Hepatocyte (in vitro differentiated cells): ENCODE measurements at regions not wholly inside any gene's neighbourhood (a gene's known extent, or its start where the extent isn't known, plus 50 kb on each side); places are given as distances from the start of the nearest gene placed in this dataset.

Experiments used
- DNase-seq: peaks from one replicate; pipeline ENCODE4 v3.0.0-alpha.2; 2016; ENCODE audit warnings: low spot score
- H2AFZ ChIP-seq: fragments of 200-600 bp; sonication (generic); 2 replicates; pipeline ENCODE4 v1.6.0; 2016; ENCODE audit warnings: antibody characterized with exemption, mild to moderate bottlenecking
- H3K27ac ChIP-seq: fragments of 200-600 bp; sonication (generic); 2 replicates; pipeline ENCODE4 v1.5.1; 2016; ENCODE audit warnings: mild to moderate bottlenecking
- H3K27me3 ChIP-seq: fragments of 200-600 bp; sonication (generic); 2 replicates; pipeline ENCODE4 v1.6.1; 2016
- H3K36me3 ChIP-seq: fragments of 200-600 bp; sonication (generic); replicated peaks from 2 replicates; pipeline ENCODE4 v1.5.1; 2016; ENCODE audit warnings: low read depth; ENCODE audit not compliant: insufficient read depth
- H3K4me1 ChIP-seq: fragments of 200-600 bp; sonication (generic); 2 replicates; pipeline ENCODE4 v1.5.1; 2016; ENCODE audit warnings: mild to moderate bottlenecking, moderate library complexity; ENCODE audit not compliant: insufficient read depth
- H3K4me2 ChIP-seq: fragments of 200-600 bp; sonication (generic); 2 replicates; pipeline ENCODE4 v1.6.0; 2016
- H3K4me3 ChIP-seq: fragments of 200-600 bp; sonication (generic); 2 replicates; pipeline ENCODE4 v1.5.1; 2016; ENCODE audit warnings: mild to moderate bottlenecking
- H3K79me2 ChIP-seq: fragments of 200-600 bp; sonication (generic); 2 replicates; pipeline ENCODE4 v1.6.0; 2017; ENCODE audit warnings: mild to moderate bottlenecking
- H3K9me2 ChIP-seq: fragments of 200-600 bp; sonication (generic); replicated peaks from 2 replicates; pipeline ENCODE4 v1.6.0; 2017; ENCODE audit warnings: mild to moderate bottlenecking; ENCODE audit not compliant: insufficient read depth
- H3K9me3 ChIP-seq: fragments of 200-600 bp; sonication (generic); 2 replicates; pipeline ENCODE4 v1.5.1; 2016; ENCODE audit warnings: low read depth, mild to moderate bottlenecking
- H4K20me1 ChIP-seq: fragments of 200-600 bp; sonication (generic); 2 replicates; pipeline ENCODE4 v1.6.0; 2016; ENCODE audit warnings: mild to moderate bottlenecking; ENCODE audit not compliant: insufficient read depth, poor library complexity, severe bottlenecking
- EZH2 ChIP-seq: fragments of 200-600 bp; sonication (generic); IDR thresholded peaks from 2 replicates; pipeline ENCODE4 v1.6.1; 2016; ENCODE audit warnings: antibody characterized with exemption, mild to moderate bottlenecking, borderline replicate concordance
- EZH2phosphoT487 ChIP-seq: fragments of 200-600 bp; sonication (generic); IDR thresholded peaks from one replicate; pipeline ENCODE4 v1.6.1; 2018; ENCODE audit warnings: antibody characterized with exemption, mild to moderate bottlenecking, low read depth, moderate library complexity; ENCODE audit not compliant: unreplicated experiment, severe bottlenecking
- WGBS: methylation state at CpG from one replicate; pipeline ENCODE4 v1.1.6; 2016; ENCODE audit warnings: low lambda C conversion rate; ENCODE audit errors: missing lambda C conversion rate; 5-methylcytosine and 5-hydroxymethylcytosine counted together
- TF ChIP-seq, protein P1 (sequence below): fragments of 200-600 bp; sonication (generic); IDR thresholded peaks from 2 replicates; pipeline ENCODE4 v1.5.1; 2016; ENCODE audit warnings: antibody characterized with exemption, mild to moderate bottlenecking; ENCODE audit not compliant: poor library complexity

DNA sequence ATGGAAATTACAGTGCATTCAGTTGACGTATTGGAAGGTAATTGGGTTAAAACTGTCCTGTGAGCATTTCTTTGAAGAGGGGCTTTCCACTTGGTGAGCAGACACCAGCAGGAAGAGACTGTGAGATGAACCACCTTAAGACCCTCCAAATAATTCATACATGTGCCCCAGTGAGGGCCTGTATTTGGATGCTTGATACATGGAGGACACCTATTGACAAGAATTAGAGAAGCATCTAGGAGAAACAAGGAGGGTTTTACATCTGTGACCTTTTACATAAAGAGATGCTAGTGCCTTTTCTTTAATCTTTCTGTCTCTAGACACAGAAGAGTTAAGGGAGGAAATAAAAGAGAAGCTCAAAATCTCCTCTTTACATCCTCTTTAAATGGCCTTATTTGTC is 1115.3 kb upstream of the IGFBP7 start:
- no peak for DNase-seq
- H2AFZ ChIP-seq, result no peak overlapping the region
- H3K4me1 ChIP-seq, result no peaks in the 10 kb centered on the region
- H3K9me2 ChIP-seq, result no peaks in the 10 kb centered on the region
- H3K79me2 ChIP-seq, result no peaks in the 10 kb centered on the region
- no peak overlapping the region for H3K27ac ChIP-seq
- no peaks in the 10 kb centered on the region for H3K27me3 ChIP-seq
- no peak for TF ChIP-seq EZH2phosphoT487
- no peak for TF ChIP-seq EZH2
- TF ChIP-seq, protein P1, sequence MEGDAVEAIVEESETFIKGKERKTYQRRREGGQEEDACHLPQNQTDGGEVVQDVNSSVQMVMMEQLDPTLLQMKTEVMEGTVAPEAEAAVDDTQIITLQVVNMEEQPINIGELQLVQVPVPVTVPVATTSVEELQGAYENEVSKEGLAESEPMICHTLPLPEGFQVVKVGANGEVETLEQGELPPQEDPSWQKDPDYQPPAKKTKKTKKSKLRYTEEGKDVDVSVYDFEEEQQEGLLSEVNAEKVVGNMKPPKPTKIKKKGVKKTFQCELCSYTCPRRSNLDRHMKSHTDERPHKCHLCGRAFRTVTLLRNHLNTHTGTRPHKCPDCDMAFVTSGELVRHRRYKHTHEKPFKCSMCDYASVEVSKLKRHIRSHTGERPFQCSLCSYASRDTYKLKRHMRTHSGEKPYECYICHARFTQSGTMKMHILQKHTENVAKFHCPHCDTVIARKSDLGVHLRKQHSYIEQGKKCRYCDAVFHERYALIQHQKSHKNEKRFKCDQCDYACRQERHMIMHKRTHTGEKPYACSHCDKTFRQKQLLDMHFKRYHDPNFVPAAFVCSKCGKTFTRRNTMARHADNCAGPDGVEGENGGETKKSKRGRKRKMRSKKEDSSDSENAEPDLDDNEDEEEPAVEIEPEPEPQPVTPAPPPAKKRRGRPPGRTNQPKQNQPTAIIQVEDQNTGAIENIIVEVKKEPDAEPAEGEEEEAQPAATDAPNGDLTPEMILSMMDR, result no peak
- H3K4me2 ChIP-seq, result no peak overlapping the region
- WGBS, result 96% methylated on average over 1 of the region's 1 CpG
- no peak overlapping the region for H3K4me3 ChIP-seq
- no peaks in the 10 kb centered on the region for H3K36me3 ChIP-seq
- no peaks in the 10 kb centered on the region for H3K9me3 ChIP-seq
- H4K20me1 ChIP-seq, result no peaks in the 10 kb centered on the region

DNA sequence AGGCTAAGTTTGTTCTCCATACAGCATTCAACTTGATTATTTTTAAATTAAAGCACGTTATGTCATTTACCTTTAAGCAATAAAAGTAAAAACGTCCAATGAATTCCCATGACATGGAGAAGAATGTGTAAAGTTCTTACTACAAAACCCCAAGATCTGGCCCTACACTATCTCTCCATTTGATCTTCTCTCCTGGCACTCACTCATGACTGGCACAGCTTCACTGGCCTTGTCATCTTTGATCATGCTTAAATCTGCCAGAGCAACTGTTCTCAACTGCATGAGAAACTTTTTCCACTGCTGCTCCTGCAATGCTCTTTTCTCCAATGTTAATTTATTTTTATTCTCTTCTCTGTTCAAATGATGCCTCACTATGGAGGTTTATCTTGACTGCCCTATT is 1109.0 kb upstream of the IGFBP7 start:
- Histone ChIP-seq H3K4me1 (no peaks in the 10 kb centered on the region), H3K27ac (no peak overlapping the region), H2AFZ (no peak overlapping the region), H3K36me3 (no peaks in the 10 kb centered on the region), H4K20me1 (no peaks in the 10 kb centered on the region), H3K4me2 (no peak overlapping the region), H3K79me2 (no peaks in the 10 kb centered on the region), H3K9me3 (no peaks in the 10 kb centered on the region), H3K9me2 (no peaks in the 10 kb centered on the region), H3K27me3 (no peaks in the 10 kb centered on the region), H3K4me3 (no peak overlapping the region)
- TF ChIP-seq EZH2phosphoT487 (no peak), EZH2 (no peak)
- TF ChIP-seq, protein P1, result no peak
- WGBS, result 74% methylated on average over 2 of the region's 2 CpGs
- DNase-seq, result no peak

GRCh38 chr4:58216461-58216860 is 1106.3 kb upstream of the IGFBP7 start:
- 74% methylated on average over 1 of the region's 1 CpG for WGBS
- H3K4me1 ChIP-seq, result no peaks in the 10 kb centered on the region
- TF ChIP-seq, protein P1, result no peak
- no peak for TF ChIP-seq EZH2phosphoT487
- no peak for TF ChIP-seq EZH2
- H3K79me2 ChIP-seq, result no peaks in the 10 kb centered on the region
- DNase-seq, result no peak
- no peaks in the 10 kb centered on the region for H3K9me3 ChIP-seq
- no peak overlapping the region for H3K27ac ChIP-seq
- no peaks in the 10 kb centered on the region for H3K27me3 ChIP-seq
- no peak overlapping the region for H3K4me2 ChIP-seq
- no peaks in the 10 kb centered on the region for H3K9me2 ChIP-seq
- no peak overlapping the region for H2AFZ ChIP-seq
- H3K36me3 ChIP-seq, result no peaks in the 10 kb centered on the region
- no peak overlapping the region for H3K4me3 ChIP-seq
- no peaks in the 10 kb centered on the region for H4K20me1 ChIP-seq

DNA sequence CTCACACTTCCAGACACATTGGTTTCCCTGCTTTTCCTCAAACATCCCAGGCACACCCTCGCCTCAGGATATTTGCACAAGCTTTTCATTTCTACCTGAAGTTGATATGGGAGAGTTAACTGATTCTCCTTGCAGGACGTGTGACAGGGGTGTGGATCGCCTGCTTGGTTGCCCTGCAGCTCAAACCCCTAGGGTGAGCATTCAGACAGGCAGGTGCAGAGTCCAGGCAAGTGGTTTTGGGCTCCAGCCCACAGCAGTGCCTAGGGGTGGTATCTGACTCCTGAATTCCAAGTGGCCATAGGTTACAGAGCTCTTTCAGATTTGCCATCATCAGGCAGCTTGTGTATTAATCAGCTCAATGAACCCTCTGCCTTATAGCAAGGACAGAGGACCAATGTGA is 1104.2 kb upstream of the IGFBP7 start:
- Histone ChIP-seq H4K20me1 (no peaks in the 10 kb centered on the region), H2AFZ (no peak overlapping the region), H3K9me2 (no peaks in the 10 kb centered on the region), H3K27ac (no peak overlapping the region), H3K27me3 (no peaks in the 10 kb centered on the region), H3K4me2 (no peak overlapping the region), H3K79me2 (no peaks in the 10 kb centered on the region), H3K4me1 (no peaks in the 10 kb centered on the region), H3K9me3 (no peaks in the 10 kb centered on the region), H3K36me3 (no peaks in the 10 kb centered on the region), H3K4me3 (no peak overlapping the region)
- 67% methylated on average over 3 of the region's 3 CpGs for WGBS
- TF ChIP-seq, protein P1, result no peak
- TF ChIP-seq EZH2phosphoT487 (no peak), EZH2 (no peak)
- DNase-seq, result no peak
